ENCODE measurements at regions not wholly inside any gene's neighbourhood (a gene's known extent, or its start where the extent isn't known, plus 50 kb on each side); places are given as distances from the start of the nearest gene placed in this dataset.
"Not testable (repeated sequence)": the region's sequence is repeated elsewhere in the genome, so short reads cannot be mapped to it uniquely, and the experiment has no call there.

DNA sequence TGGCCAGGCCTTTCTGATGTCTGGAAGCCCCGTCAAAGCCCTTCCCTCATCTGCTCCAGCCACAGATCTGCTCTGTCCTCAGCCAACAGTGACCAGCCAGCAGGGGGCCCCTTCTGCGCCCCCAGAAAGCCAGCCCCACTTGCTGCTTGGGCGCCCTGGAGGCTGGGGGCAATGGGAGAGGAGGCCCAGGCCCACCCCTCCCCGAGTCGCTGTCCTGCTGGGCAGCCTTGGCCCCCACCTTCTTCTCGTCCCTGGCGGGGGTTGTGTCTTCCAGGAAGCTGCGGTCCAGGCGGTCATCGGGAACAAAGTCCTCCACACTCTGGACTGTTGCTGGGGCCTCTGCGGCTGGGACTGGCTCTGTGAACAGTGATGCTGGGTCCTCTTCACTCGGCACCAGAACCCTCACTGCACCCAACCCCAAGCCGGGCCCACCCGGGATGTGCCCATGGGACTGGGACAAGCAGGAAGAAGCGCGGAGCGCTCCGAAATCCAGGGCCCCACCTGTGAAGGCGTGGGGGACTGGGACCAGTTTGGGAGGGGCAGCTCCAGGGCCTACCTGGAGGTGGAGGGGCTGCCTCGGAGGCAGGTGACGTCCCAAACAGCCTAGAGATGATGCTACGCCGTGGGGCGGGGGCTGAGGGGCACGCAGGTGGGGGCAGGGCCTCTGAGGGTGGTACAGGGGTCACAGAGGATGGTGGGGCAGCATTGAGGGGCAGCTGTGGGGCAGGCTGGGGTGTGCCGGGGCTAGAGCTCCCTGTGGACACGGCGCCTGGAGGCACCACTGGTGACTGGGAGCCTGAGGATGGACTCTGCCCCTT, 257.6 kb downstream of the ANKRD30B start:
- DNase-seq (ENCODE audit: low read depth): no peak
- TF ChIP-seq, protein P1, sequence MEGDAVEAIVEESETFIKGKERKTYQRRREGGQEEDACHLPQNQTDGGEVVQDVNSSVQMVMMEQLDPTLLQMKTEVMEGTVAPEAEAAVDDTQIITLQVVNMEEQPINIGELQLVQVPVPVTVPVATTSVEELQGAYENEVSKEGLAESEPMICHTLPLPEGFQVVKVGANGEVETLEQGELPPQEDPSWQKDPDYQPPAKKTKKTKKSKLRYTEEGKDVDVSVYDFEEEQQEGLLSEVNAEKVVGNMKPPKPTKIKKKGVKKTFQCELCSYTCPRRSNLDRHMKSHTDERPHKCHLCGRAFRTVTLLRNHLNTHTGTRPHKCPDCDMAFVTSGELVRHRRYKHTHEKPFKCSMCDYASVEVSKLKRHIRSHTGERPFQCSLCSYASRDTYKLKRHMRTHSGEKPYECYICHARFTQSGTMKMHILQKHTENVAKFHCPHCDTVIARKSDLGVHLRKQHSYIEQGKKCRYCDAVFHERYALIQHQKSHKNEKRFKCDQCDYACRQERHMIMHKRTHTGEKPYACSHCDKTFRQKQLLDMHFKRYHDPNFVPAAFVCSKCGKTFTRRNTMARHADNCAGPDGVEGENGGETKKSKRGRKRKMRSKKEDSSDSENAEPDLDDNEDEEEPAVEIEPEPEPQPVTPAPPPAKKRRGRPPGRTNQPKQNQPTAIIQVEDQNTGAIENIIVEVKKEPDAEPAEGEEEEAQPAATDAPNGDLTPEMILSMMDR (IDR thresholded peaks at IDR 0.05; ENCODE audit: insufficient read depth, low read depth, low read length, missing control alignments): no peak
- no peak overlapping the region for H3K4me3 ChIP-seq (ENCODE audit: low read length)

DNA sequence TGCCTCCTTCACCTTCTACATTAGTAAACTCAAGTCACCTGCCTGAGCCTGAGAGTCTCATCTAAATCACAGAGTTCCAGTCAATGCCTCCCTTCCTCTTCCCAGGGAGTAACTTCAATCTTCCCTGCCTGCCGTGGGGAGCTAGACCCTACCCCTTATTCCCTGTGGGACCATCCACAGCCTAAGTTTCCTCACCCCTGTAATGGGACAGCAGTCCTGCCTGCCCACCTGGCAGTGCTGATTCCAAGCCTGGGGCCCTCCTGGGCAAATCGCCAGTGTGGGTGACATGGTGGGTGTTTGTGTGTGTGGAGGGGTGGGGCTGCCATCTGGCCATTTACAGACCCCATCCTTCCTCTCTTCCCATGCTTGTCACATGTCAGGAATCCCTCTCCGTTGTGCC, 258.6 kb downstream of the ANKRD30B start:
- DNase-seq (ENCODE audit: low read depth); H3K4me3 ChIP-seq (ENCODE audit: low read length): not testable (repeated sequence)

DNA sequence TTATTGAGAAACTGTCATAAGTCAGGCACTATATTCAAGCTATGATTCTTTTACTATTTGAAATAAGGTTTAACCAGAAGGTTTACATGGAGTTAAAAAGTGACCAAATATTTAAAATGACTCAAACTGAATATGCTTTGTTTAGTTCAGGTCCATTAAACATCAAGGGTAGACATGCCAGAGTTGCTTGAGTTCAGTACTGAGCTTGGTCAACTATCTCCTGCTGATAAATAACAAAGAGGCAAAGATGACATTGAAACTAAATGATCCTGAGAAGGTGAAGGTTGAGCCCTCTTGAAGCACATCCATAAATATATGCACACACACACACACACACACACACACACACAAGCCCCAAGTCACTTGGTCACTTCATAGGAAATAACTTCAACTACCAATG, 278.1 kb downstream of the ANKRD30B start:
- not testable (repeated sequence) for DNase-seq (ENCODE audit: low read depth); H3K4me3 ChIP-seq (ENCODE audit: low read length)

DNA sequence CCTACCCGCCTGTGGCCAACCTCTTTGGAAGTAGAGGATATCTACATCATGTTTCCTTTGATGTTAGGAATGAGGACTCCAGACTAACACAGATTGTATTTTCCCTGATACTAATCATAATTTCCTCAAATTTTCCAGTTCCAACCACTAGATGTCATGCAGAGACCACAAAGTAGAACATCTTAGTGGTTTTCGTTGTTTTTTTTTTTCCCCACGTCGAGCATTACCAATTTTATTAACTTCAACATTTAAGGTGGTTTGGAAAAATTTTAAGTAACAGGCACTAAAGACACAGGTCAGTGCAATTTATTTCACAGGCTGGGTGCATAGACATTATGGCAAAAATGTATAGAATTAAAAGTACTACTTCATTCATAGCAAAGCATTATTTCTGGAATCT, 280.1 kb downstream of the ANKRD30B start:
- not testable (repeated sequence) for H3K4me3 ChIP-seq (ENCODE audit: low read length); DNase-seq (ENCODE audit: low read depth)

DNA sequence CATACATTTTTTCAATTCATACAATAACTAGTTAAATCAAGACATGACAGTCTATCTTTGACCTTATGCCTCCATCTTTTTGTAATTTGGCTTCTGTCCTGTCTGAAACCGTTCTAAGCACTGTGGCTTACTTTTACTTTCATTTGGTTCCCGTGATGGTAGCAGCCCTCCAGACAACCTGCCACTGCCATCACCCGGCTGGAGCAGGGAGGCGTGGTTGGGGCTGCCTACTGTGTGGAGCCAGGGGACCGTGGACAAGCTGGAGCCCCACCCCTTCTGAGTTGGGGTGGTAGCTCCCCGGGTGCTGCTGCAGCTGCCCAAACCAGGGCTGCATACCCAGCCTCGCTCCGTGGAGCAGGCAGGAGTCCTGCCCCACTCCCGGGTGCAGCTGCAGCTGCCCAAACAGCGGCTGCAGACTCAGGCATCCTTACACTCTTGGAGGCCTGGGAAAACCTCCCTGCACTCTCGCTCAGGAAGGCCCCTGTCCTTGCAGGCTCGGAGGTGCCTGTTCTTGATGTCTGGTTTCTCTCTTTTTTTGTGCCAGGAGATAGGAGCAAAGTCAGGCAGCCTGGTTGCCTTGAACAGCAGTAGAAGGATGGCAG, 312.4 kb downstream of the ANKRD30B start:
- DNase-seq (ENCODE audit: low read depth); H3K4me3 ChIP-seq (ENCODE audit: low read length): not testable (repeated sequence)

DNA sequence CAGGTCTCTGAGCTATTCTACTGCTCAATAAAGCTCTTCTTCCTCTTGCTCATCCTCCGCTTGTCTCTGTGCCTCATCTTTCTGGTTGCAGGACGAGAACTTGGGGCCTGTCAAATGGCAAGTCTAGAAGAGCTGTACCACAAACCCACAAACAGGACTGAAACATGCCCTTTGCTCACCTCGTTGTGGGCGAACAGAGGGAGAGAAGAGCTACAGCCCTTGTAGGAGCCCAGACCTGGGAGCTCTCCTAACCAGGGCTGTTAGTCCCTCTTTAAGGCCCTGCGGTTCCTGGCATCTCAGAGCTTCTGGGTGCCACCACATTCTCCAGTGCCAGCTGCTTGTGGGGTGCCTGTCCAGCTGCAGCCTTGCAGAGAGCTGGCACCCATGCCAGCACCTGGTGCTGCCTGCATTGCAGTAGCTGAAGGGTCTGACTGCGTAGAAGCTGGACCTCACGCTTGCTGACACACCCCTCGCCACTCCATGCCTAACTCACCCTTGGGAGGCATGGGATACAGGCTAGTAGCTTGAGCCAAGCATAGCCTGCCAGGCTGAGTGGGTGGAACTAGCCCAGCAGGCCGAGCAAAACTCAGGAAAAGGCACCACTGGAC, 313.4 kb downstream of the ANKRD30B start:
- H3K4me3 ChIP-seq (ENCODE audit: low read length); DNase-seq (ENCODE audit: low read depth): not testable (repeated sequence)

DNA sequence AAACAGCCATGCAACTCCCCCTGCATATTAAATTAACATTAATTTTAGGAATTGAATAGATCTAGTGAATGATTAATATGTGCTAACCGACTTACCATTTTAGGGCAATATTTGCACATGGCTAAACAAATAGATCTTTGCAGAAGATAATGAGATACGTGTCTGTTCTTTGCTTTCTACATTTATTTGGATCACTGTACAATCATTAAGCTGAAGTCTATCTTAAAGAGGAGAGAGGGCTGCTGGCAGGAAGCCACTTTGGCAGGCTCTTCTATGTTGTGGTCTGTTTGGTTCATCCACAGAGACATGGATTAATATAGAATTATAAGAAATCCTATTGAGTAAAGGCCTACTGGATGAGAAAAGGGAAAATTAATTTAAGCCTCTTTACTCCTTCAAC, 318.5 kb downstream of the ANKRD30B start:
- H3K4me3 ChIP-seq (ENCODE audit: low read length); DNase-seq (ENCODE audit: low read depth): not testable (repeated sequence)

DNA sequence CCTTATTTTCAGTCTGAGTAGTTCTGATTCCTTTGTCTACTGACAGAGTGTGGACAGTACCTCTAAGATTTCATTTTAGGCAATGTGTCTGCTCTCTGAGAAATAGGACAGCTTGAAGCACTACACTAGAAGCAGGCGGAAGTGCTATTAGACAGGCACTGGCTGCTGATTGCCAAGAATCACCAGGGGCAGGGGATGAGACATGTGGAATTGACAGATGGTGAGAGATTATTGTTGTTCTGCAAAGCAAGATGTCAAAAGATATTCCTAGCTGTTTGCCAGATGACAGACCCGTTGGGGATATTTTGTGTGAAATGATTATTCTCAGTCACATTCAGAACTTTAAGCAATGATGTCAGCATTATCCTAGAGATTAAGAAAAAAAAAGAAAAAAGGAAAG, 323.3 kb downstream of the ANKRD30B start:
- H3K4me3 ChIP-seq (ENCODE audit: low read length); DNase-seq (ENCODE audit: low read depth): not testable (repeated sequence)

Data from epithelial cell of esophagus (primary cell).